HEK293 (cell line): ENCODE measurements at regions not wholly inside any gene's neighbourhood (a gene's known extent, or its start where the extent isn't known, plus 50 kb on each side); places are given as distances from the start of the nearest gene placed in this dataset.

ENCODE experiments used
- ZNF621 ChIP-seq: fragments of 450-650 bp; formaldehyde crosslinking; IDR thresholded peaks from 2 replicates; pipeline ENCODE4 v1.5.1; 2017; ENCODE audit warnings: missing biosample characterization, missing genetic modification characterization
- ZNF777 ChIP-seq: fragments of 450-650 bp; formaldehyde crosslinking; IDR thresholded peaks from 2 replicates; pipeline ENCODE4 v1.5.1; 2017; ENCODE audit warnings: missing biosample characterization, missing genetic modification characterization, borderline replicate concordance
- TF ChIP-seq, protein P1 (sequence below): fragments of 450-650 bp; formaldehyde crosslinking; IDR thresholded peaks from 2 replicates; pipeline ENCODE4 v1.5.1; 2016; ENCODE audit warnings: missing biosample characterization, missing genetic modification characterization, low read depth

DNA sequence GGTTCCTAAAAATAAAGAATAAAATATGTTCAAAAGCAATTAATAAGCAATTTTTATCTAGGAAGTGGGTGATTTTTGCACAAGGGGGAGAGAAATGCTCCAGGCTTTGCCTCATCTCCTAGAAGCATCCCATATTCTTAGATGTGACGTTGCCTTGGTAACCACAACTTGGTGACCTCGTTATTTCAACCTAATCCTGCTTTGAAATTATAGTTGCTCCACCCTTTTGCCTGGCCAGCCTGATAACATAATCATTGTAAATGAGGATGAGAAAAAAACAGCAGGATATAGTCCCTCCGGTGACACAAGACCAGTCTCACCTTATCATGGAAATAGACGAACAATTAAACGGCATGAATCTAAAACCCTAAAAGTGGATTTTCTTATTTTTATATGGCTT is 194.4 kb downstream of the QDPR start:
- TF ChIP-seq, protein P1, sequence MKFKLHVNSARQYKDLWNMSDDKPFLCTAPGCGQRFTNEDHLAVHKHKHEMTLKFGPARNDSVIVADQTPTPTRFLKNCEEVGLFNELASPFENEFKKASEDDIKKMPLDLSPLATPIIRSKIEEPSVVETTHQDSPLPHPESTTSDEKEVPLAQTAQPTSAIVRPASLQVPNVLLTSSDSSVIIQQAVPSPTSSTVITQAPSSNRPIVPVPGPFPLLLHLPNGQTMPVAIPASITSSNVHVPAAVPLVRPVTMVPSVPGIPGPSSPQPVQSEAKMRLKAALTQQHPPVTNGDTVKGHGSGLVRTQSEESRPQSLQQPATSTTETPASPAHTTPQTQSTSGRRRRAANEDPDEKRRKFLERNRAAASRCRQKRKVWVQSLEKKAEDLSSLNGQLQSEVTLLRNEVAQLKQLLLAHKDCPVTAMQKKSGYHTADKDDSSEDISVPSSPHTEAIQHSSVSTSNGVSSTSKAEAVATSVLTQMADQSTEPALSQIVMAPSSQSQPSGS (tag by site-specific recombination), result no peak
- no peak for TF ChIP-seq ZNF777 (tag by site-specific recombination)
- TF ChIP-seq ZNF621 (tag by site-specific recombination), result no peak
